ENCODE measurements at regions not wholly inside any gene's neighbourhood (a gene's known extent, or its start where the extent isn't known, plus 50 kb on each side); places are given as distances from the start of the nearest gene placed in this dataset.
"Not testable (repeated sequence)": the region's sequence is repeated elsewhere in the genome, so short reads cannot be mapped to it uniquely, and the experiment has no call there.

DNA sequence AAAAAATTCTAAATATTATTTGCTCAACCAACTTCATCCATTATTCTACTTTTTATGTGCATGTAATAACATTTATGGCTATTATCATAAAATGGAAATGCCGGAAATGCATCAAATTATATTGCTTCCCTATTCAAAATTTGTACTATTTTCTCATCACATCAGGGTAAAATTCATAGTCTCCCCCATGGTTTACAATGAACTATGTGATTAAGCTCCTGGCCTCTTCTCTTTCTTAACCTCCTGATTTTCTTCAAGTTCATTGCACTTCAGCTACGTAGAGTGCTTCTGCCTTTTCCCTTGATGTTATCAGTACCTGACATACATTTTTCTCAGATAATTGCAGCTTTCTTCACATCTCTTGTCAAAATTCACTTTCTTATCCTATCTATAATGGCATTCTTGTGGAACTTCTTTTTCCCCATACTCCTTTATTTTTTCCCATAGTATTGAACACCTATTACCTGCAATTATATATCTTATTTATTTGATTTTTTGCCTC lies 699.1 kb upstream of the ADGRB3 start:
- Histone ChIP-seq H3K27ac (replicated peaks) (no peak overlapping the region), H3K4me1 (no peaks in the 10 kb centered on the region), H3K36me3 (no peaks in the 10 kb centered on the region), H3K9me3 (replicated peaks) (peaks cover 12% of the 10 kb centered on the region), H3K27me3 (ENCODE audit: low read depth) (no peaks in the 10 kb centered on the region), H3K4me3 (no peak overlapping the region)
- DNase-seq: no peak
- intact Hi-C loops (cut with micrococcal nuclease): no loop called here
- TF ChIP-seq, protein P1, sequence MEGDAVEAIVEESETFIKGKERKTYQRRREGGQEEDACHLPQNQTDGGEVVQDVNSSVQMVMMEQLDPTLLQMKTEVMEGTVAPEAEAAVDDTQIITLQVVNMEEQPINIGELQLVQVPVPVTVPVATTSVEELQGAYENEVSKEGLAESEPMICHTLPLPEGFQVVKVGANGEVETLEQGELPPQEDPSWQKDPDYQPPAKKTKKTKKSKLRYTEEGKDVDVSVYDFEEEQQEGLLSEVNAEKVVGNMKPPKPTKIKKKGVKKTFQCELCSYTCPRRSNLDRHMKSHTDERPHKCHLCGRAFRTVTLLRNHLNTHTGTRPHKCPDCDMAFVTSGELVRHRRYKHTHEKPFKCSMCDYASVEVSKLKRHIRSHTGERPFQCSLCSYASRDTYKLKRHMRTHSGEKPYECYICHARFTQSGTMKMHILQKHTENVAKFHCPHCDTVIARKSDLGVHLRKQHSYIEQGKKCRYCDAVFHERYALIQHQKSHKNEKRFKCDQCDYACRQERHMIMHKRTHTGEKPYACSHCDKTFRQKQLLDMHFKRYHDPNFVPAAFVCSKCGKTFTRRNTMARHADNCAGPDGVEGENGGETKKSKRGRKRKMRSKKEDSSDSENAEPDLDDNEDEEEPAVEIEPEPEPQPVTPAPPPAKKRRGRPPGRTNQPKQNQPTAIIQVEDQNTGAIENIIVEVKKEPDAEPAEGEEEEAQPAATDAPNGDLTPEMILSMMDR (IDR thresholded peaks at IDR 0.05; ENCODE audit: borderline replicate concordance): no peak

DNA sequence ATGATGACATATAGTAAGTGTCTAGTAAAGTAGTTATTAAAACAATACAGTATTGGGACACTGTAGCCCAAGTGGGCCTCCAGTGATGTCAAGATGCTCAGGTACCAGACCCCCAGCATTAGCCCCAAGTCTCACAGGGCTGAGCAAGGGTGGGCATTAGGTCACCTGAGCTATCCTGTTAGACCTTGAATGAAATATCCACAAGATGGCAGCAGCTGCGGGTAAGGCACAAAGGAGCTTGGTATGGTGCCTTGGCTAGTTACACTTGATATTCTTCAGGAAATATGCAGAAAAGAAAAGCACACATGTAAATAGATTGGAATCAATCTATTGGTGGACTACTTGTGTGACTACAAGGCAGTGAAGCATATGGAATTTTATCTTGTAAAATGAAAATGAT lies 701.8 kb upstream of the ADGRB3 start:
- TF ChIP-seq, protein P1 (IDR thresholded peaks at IDR 0.05; ENCODE audit: borderline replicate concordance): no peak
- Histone ChIP-seq H3K4me3 (no peak overlapping the region), H3K27me3 (ENCODE audit: low read depth) (no peaks in the 10 kb centered on the region), H3K36me3 (no peaks in the 10 kb centered on the region), H3K4me1 (no peaks in the 10 kb centered on the region), H3K9me3 (replicated peaks) (peaks cover 11% of the 10 kb centered on the region), H3K27ac (replicated peaks) (no peak overlapping the region)
- no peak for DNase-seq
- intact Hi-C loops (cut with micrococcal nuclease): no loop called here

DNA sequence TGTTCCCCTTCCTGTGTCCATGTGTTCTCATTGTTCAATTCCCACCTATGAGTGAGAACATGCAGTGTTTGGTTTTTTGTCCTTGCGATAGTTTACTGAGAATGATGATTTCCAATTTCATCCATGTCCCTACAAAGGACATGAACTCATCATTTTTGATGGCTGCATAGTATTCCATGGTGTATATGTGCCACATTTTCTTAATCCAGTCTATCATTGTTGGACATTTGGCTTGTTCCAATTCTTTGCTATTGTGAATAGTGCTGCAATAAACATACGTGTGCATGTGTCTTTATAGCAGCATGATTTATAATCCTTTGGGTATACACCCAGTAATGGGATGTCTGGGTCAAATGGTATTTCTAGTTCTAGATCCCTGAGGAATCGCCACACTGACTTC lies 712.5 kb upstream of the ADGRB3 start:
- H3K4me1 ChIP-seq; H3K27me3 ChIP-seq (ENCODE audit: low read depth); H3K4me3 ChIP-seq; DNase-seq; intact Hi-C loops (cut with micrococcal nuclease); H3K36me3 ChIP-seq; H3K27ac ChIP-seq (replicated peaks): not testable (repeated sequence)
- peaks cover 21% of the 10 kb centered on the region for H3K9me3 ChIP-seq (replicated peaks)

DNA sequence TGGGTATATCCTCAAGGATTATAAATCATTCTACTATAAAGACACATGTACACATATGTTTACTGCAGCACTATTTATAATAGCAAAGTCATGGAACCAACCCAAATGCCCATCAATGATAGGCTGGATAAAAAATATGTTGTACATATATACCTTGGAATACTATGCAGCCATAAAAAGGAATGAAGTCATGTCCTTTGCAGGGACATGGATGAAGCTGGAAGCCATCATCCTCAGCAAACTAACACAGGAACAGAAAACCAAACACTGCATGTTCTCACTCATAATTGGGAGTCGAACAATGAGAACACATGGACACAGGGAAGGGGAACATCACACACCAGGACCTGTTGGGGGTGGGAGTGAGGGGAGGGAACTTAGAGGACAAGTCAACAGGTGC lies 715.0 kb upstream of the ADGRB3 start:
- H3K27ac ChIP-seq (replicated peaks); H3K27me3 ChIP-seq (ENCODE audit: low read depth); H3K36me3 ChIP-seq; H3K4me1 ChIP-seq; H3K4me3 ChIP-seq; DNase-seq; intact Hi-C loops (cut with micrococcal nuclease): not testable (repeated sequence)
- peaks cover 26% of the 10 kb centered on the region for H3K9me3 ChIP-seq (replicated peaks)

DNA sequence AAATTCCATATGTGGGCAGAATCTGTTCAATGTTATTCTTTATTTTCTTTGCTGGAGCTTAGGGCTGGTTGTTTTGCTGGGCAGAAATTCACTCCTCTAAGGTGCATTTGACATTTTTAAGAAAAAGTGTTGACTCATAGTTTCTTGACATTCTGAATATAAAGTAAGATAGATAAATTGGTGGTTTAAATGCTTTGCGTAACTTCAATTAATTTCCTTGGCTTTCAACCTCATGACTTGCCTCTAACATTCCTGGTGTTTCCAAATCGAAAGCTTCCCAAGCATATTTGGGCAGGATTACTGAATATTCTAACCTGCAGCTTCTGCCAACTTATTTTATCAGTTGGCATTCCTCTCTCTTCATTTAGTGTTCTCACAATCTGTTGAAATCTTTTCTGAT lies 718.7 kb upstream of the ADGRB3 start:
- no peaks in the 10 kb centered on the region for H3K4me1 ChIP-seq
- no peaks in the 10 kb centered on the region for H3K27me3 ChIP-seq (ENCODE audit: low read depth)
- peaks cover 30% of the 10 kb centered on the region for H3K9me3 ChIP-seq (replicated peaks)
- DNase-seq: no peak
- no peak overlapping the region for H3K27ac ChIP-seq (replicated peaks)
- TF ChIP-seq, protein P1 (IDR thresholded peaks at IDR 0.05; ENCODE audit: borderline replicate concordance): no peak
- no peaks in the 10 kb centered on the region for H3K36me3 ChIP-seq
- H3K4me3 ChIP-seq: no peak overlapping the region
- intact Hi-C loops (cut with micrococcal nuclease): no loop called here

DNA sequence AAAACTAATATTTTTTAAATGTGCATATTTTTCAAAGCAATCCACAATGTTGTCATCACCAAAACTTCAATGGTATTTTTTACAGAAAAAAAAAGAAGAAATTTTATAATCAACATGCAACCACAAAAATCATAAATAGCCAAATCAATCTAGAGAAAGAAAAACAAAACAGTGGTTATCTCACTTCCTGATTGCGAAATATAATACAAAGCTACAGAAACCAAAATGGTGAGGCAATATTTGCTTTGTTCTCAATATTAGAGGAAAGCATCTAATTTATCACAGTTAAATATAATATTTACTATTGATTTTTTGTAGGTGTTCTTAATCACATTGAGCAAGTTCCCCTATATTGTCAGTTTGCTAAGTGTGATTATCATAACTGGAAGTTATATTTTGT lies 720.7 kb upstream of the ADGRB3 start:
- Histone ChIP-seq H3K27ac (replicated peaks) (no peak overlapping the region), H3K4me1 (no peaks in the 10 kb centered on the region), H3K4me3 (no peak overlapping the region), H3K9me3 (replicated peaks) (peaks cover 23% of the 10 kb centered on the region), H3K36me3 (no peaks in the 10 kb centered on the region), H3K27me3 (ENCODE audit: low read depth) (no peaks in the 10 kb centered on the region)
- DNase-seq: no peak
- intact Hi-C loops (cut with micrococcal nuclease): no loop called here
- TF ChIP-seq, protein P1 (IDR thresholded peaks at IDR 0.05; ENCODE audit: borderline replicate concordance): no peak

DNA sequence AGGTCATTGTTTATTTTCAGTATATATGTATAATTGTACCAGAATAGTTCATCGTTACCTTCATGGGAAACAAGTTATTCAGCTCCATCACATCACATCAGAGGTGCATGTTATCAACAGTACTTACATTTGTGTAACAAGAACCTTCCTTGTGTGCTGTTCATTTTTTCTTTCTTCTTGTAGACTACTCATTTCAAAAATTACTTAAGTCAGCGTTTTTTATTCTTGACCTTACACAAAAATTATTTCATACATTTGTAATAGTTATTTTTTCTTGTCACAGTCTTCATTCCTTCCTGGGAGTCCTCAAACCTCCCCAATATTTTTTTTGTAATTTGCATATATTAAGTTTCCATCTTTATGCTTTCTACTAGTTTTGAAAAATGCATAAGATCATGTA lies 725.7 kb upstream of the ADGRB3 start:
- no peak overlapping the region for H3K4me3 ChIP-seq
- no peaks in the 10 kb centered on the region for H3K36me3 ChIP-seq
- intact Hi-C loops (cut with micrococcal nuclease): no loop called here
- no peaks in the 10 kb centered on the region for H3K27me3 ChIP-seq (ENCODE audit: low read depth)
- H3K4me1 ChIP-seq: no peaks in the 10 kb centered on the region
- H3K27ac ChIP-seq (replicated peaks): no peak overlapping the region
- H3K9me3 ChIP-seq (replicated peaks): peaks cover 28% of the 10 kb centered on the region
- DNase-seq: no peak
- TF ChIP-seq, protein P1 (IDR thresholded peaks at IDR 0.05; ENCODE audit: borderline replicate concordance): no peak

Data from left ventricle myocardium inferior (tissue), 1 donor.